ENCODE measurements at regions not wholly inside any gene's neighbourhood (a gene's known extent, or its start where the extent isn't known, plus 50 kb on each side); places are given as distances from the start of the nearest gene placed in this dataset.

DNA sequence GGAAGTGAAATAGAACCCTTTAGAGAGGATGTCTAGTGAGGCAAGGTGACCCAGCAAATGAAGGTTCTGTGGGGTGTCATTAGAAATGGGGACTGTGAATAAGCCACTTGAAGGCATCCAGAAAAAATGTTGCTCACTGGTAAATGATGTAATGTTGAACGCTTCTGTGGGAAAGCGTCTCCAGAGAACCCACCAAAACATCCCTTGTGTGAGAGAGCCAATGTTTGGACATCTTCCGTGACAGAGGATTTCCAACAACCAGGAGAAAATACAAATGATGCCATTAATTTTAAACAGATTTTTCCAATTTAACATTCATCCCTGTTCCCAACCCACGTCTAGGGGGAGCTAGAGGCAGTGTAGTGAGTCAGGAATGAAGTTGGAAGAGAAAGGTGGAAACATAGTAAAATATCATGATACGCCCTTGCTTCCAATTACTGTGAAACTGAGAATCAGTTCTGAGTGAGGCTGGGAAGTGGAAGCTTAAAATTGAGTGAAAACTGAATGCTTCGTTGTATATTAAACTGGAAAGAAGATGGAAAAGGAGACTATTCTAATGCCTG lies 584.2 kb downstream of the CD109 start:
- no peak for DNase-seq

GRCh38 chr6:74277777-74278186 lies 581.8 kb downstream of the CD109 start:
- TF ChIP-seq CTCF (IDR thresholded peaks at IDR 0.05; ENCODE audit: borderline replicate concordance, extremely low read depth, low read length, poor library complexity, severe bottlenecking): no peak
- TF ChIP-seq EZH2 (IDR thresholded peaks at IDR 0.05; ENCODE audit: borderline replicate concordance, low read depth, low read length, severe bottlenecking): no peak
- H3K79me2 ChIP-seq (ENCODE audit: insufficient read depth, low read length): no peaks in the 10 kb centered on the region
- no peak for DNase-seq
- no peaks in the 10 kb centered on the region for H4K20me1 ChIP-seq (ENCODE audit: insufficient read depth, low read length)
- H3K4me2 ChIP-seq (ENCODE audit: insufficient read depth, low read length): no peak overlapping the region
- no peak for ATAC-seq (ENCODE audit: insufficient read depth, low read depth)
- H3K9me3 ChIP-seq (ENCODE audit: insufficient read depth, low read length, severe bottlenecking): no peaks in the 10 kb centered on the region
- H3K4me3 ChIP-seq (ENCODE audit: low read depth in 1 of 2, low read length in 2 of 2): no peak overlapping the region
- no peaks in the 10 kb centered on the region for H3K27me3 ChIP-seq (ENCODE audit: insufficient read depth, low read length, poor library complexity)
- H3K36me3 ChIP-seq (ENCODE audit: insufficient read depth, low read length): no peaks in the 10 kb centered on the region
- H3K9ac ChIP-seq (ENCODE audit: low read depth, low read length): no peak overlapping the region
- H3K4me1 ChIP-seq (ENCODE audit: insufficient read depth, low read length): no peaks in the 10 kb centered on the region
- no peak overlapping the region for H3K27ac ChIP-seq (ENCODE audit: low read length)
- no peak overlapping the region for H2AFZ ChIP-seq (ENCODE audit: low read depth, low read length)

More for the DNA sequence above, 584.2 kb downstream of the CD109 start:
- no peaks in the 10 kb centered on the region for H3K9me3 ChIP-seq (ENCODE audit: insufficient read depth, low read length, severe bottlenecking)
- H3K27ac ChIP-seq (ENCODE audit: low read length): no peak overlapping the region
- H3K79me2 ChIP-seq (ENCODE audit: insufficient read depth, low read length): no peaks in the 10 kb centered on the region
- H3K36me3 ChIP-seq (ENCODE audit: insufficient read depth, low read length): no peaks in the 10 kb centered on the region
- H3K4me2 ChIP-seq (ENCODE audit: insufficient read depth, low read length): no peak overlapping the region
- no peak overlapping the region for H3K4me3 ChIP-seq (ENCODE audit: low read depth in 1 of 2, low read length in 2 of 2)
- no peak overlapping the region for H3K9ac ChIP-seq (ENCODE audit: low read depth, low read length)
- ATAC-seq (ENCODE audit: insufficient read depth, low read depth): no peak
- no peak overlapping the region for H2AFZ ChIP-seq (ENCODE audit: low read depth, low read length)
- H3K27me3 ChIP-seq (ENCODE audit: insufficient read depth, low read length, poor library complexity): no peaks in the 10 kb centered on the region
- H4K20me1 ChIP-seq (ENCODE audit: insufficient read depth, low read length): no peaks in the 10 kb centered on the region
- no peaks in the 10 kb centered on the region for H3K4me1 ChIP-seq (ENCODE audit: insufficient read depth, low read length)
- TF ChIP-seq EZH2 (IDR thresholded peaks at IDR 0.05; ENCODE audit: borderline replicate concordance, low read depth, low read length, severe bottlenecking) (no peak), CTCF (IDR thresholded peaks at IDR 0.05; ENCODE audit: borderline replicate concordance, extremely low read depth, low read length, poor library complexity, severe bottlenecking) (no peak)

DNA sequence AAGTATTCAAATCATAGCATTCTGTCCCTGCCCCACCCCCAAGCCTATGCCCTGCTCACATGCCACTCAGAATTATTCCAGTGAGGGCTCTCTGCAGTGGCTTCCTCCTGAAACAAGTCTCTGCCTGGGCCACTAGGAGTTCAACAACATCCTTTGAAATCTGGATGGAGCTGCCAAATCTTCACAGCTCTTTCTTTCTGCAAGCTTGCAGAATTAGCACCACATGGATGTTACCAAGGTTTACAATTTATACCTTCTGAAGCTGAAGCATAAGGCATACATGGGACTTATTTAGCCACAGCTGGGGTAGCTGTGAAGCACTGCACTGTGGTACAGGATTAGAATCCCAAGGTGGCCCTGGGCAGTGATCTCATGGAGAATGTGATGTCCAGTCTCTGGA lies 577.5 kb downstream of the CD109 start:
- Histone ChIP-seq H3K4me1 (ENCODE audit: insufficient read depth, low read length) (no peaks in the 10 kb centered on the region), H3K9me3 (ENCODE audit: insufficient read depth, low read length, severe bottlenecking) (no peaks in the 10 kb centered on the region), H3K27ac (ENCODE audit: low read length) (no peak overlapping the region), H4K20me1 (ENCODE audit: insufficient read depth, low read length) (no peaks in the 10 kb centered on the region), H3K4me3 (ENCODE audit: low read depth in 1 of 2, low read length in 2 of 2) (no peak overlapping the region), H3K27me3 (ENCODE audit: insufficient read depth, low read length, poor library complexity) (no peaks in the 10 kb centered on the region), H3K9ac (ENCODE audit: low read depth, low read length) (no peak overlapping the region), H3K4me2 (ENCODE audit: insufficient read depth, low read length) (no peak overlapping the region), H3K36me3 (ENCODE audit: insufficient read depth, low read length) (no peaks in the 10 kb centered on the region), H3K79me2 (ENCODE audit: insufficient read depth, low read length) (no peaks in the 10 kb centered on the region), H2AFZ (ENCODE audit: low read depth, low read length) (no peak overlapping the region)
- TF ChIP-seq EZH2 (IDR thresholded peaks at IDR 0.05; ENCODE audit: borderline replicate concordance, low read depth, low read length, severe bottlenecking) (no peak), CTCF (IDR thresholded peaks at IDR 0.05; ENCODE audit: borderline replicate concordance, extremely low read depth, low read length, poor library complexity, severe bottlenecking) (no peak)
- DNase-seq (no peak), ATAC-seq (ENCODE audit: insufficient read depth, low read depth) (no peak)

DNA sequence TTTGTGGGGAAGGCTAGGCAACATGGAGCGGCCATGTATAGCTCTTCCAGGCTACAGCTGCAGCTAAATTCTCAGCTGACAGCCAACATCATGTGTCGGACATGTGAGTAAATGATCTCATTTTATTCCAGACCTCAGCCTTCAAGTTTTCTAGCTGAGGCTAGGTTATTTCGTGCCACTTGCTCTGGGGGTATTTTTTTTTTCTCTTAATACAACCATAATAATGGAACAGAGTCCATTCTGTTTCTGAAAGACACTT lies 573.5 kb downstream of the CD109 start:
- TF ChIP-seq CTCF (IDR thresholded peaks at IDR 0.05; ENCODE audit: borderline replicate concordance, extremely low read depth, low read length, poor library complexity, severe bottlenecking) (no peak), EZH2 (IDR thresholded peaks at IDR 0.05; ENCODE audit: borderline replicate concordance, low read depth, low read length, severe bottlenecking) (no peak)
- no peak for ATAC-seq (ENCODE audit: insufficient read depth, low read depth)
- H3K4me3 ChIP-seq (ENCODE audit: low read depth in 1 of 2, low read length in 2 of 2): no peak overlapping the region

More for the DNA sequence above, 573.5 kb downstream of the CD109 start:
- Histone ChIP-seq H2AFZ (ENCODE audit: low read depth, low read length) (no peak overlapping the region), H3K36me3 (ENCODE audit: insufficient read depth, low read length) (no peaks in the 10 kb centered on the region), H3K4me1 (ENCODE audit: insufficient read depth, low read length) (no peaks in the 10 kb centered on the region), H3K27ac (ENCODE audit: low read length) (no peak overlapping the region), H3K79me2 (ENCODE audit: insufficient read depth, low read length) (no peaks in the 10 kb centered on the region), H4K20me1 (ENCODE audit: insufficient read depth, low read length) (no peaks in the 10 kb centered on the region), H3K9ac (ENCODE audit: low read depth, low read length) (no peak overlapping the region), H3K9me3 (ENCODE audit: insufficient read depth, low read length, severe bottlenecking) (no peaks in the 10 kb centered on the region), H3K4me2 (ENCODE audit: insufficient read depth, low read length) (no peak overlapping the region), H3K27me3 (ENCODE audit: insufficient read depth, low read length, poor library complexity) (no peaks in the 10 kb centered on the region)
- no peak for DNase-seq
